ENCODE measurements at regions not wholly inside any gene's neighbourhood (a gene's known extent, or its start where the extent isn't known, plus 50 kb on each side); places are given as distances from the start of the nearest gene placed in this dataset.

- Histone ChIP-seq H3K4me2 (ENCODE audit: control insufficient read depth, extremely low read depth, insufficient read depth, low read depth, low read length) (no peak overlapping the region), H3K79me2 (ENCODE audit: control insufficient read depth, insufficient read depth, low read length) (no peaks in the 10 kb centered on the region), H3K27me3 (ENCODE audit: control insufficient read depth, extremely low read depth, insufficient read depth, low read length) (peaks cover 17% of the 10 kb centered on the region), H3K9me3 (ENCODE audit: control insufficient read depth, low read depth, low read length) (no peaks in the 10 kb centered on the region), H3K4me3 (ENCODE audit: control insufficient read depth in 2 of 3, extremely low read depth in 1 of 3, insufficient read depth in 2 of 3, low read depth in 1 of 3, low read length in 3 of 3) (no peak overlapping the region), H3K36me3 (ENCODE audit: control insufficient read depth in 2 of 2, extremely low read depth in 1 of 2, insufficient read depth in 2 of 2, low read length in 2 of 2) (no peaks in the 10 kb centered on the region), H3K27ac (ENCODE audit: control insufficient read depth, insufficient read depth, low read length) (no peak overlapping the region), H2AFZ (ENCODE audit: control insufficient read depth, low read length) (no peak overlapping the region), H3K9me1 (ENCODE audit: control insufficient read depth, extremely low read depth, insufficient read depth, low read length) (no peaks in the 10 kb centered on the region), H3K4me1 (ENCODE audit: control insufficient read depth, extremely low read depth, insufficient read depth, low read length) (peaks cover 3% of the 10 kb centered on the region), H3K9ac (ENCODE audit: control insufficient read depth, extremely low read depth, insufficient read depth, low read length) (no peak overlapping the region), H4K20me1 (ENCODE audit: control insufficient read depth, extremely low read depth, insufficient read depth, low read length) (no peaks in the 10 kb centered on the region)
- DNase-seq (ENCODE audit: low read depth, low spot score) = no peak
- FAIRE-seq = no peak
- TF ChIP-seq EZH2 (IDR thresholded peaks at IDR 0.05; ENCODE audit: low read length) = no peak
- TF ChIP-seq, protein P1, sequence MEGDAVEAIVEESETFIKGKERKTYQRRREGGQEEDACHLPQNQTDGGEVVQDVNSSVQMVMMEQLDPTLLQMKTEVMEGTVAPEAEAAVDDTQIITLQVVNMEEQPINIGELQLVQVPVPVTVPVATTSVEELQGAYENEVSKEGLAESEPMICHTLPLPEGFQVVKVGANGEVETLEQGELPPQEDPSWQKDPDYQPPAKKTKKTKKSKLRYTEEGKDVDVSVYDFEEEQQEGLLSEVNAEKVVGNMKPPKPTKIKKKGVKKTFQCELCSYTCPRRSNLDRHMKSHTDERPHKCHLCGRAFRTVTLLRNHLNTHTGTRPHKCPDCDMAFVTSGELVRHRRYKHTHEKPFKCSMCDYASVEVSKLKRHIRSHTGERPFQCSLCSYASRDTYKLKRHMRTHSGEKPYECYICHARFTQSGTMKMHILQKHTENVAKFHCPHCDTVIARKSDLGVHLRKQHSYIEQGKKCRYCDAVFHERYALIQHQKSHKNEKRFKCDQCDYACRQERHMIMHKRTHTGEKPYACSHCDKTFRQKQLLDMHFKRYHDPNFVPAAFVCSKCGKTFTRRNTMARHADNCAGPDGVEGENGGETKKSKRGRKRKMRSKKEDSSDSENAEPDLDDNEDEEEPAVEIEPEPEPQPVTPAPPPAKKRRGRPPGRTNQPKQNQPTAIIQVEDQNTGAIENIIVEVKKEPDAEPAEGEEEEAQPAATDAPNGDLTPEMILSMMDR (optimal IDR thresholded peaks at IDR 0.05 in 1 of 3, IDR thresholded peaks at IDR 0.05 in 1 of 3, conservative IDR thresholded peaks at IDR 0.05 in 1 of 3; ENCODE audit: extremely low read depth in 1 of 3, insufficient read depth in 2 of 3, low read length in 3 of 3) = no peak
- dilution Hi-C loops (cut with MboI; ENCODE audit: extremely low pct_ligation_motif_present, low sequenced_read_pairs) = no loop called here
Observed at GRCh38 chr22:45102896-45103420, 60.8 kb upstream of the NUP50 start.

DNA sequence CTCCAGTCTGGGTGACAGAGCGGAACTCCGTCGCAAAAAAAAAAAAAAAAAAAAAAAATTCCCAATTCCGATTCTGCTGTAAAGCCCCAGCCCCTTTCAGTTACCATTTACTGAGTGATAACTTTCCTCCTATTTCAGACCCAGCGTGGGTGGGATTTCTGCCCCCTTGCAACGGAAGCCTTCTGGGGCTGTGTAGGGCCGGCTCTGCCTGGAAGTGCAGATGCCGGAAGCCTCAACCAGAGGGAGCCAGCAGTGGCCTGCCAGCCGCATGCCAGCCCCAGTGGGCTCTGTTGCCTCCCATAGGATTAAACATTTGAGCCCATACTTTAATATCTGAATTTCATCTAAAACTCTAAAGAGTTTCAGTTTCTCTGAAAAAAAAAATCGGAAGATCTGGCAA, 60.0 kb upstream of the NUP50 start:
- Histone ChIP-seq H4K20me1 (ENCODE audit: control insufficient read depth, extremely low read depth, insufficient read depth, low read length) (no peaks in the 10 kb centered on the region), H3K4me2 (ENCODE audit: control insufficient read depth, extremely low read depth, insufficient read depth, low read depth, low read length) (no peak overlapping the region), H3K9me3 (ENCODE audit: control insufficient read depth, low read depth, low read length) (no peaks in the 10 kb centered on the region), H3K27me3 (ENCODE audit: control insufficient read depth, extremely low read depth, insufficient read depth, low read length) (peaks cover 17% of the 10 kb centered on the region), H3K9ac (ENCODE audit: control insufficient read depth, extremely low read depth, insufficient read depth, low read length) (no peak overlapping the region), H2AFZ (ENCODE audit: control insufficient read depth, low read length) (no peak overlapping the region), H3K9me1 (ENCODE audit: control insufficient read depth, extremely low read depth, insufficient read depth, low read length) (no peaks in the 10 kb centered on the region), H3K4me3 (ENCODE audit: control insufficient read depth in 2 of 3, extremely low read depth in 1 of 3, insufficient read depth in 2 of 3, low read depth in 1 of 3, low read length in 3 of 3) (no peak overlapping the region), H3K4me1 (ENCODE audit: control insufficient read depth, extremely low read depth, insufficient read depth, low read length) (peaks cover 3% of the 10 kb centered on the region), H3K36me3 (ENCODE audit: control insufficient read depth in 2 of 2, extremely low read depth in 1 of 2, insufficient read depth in 2 of 2, low read length in 2 of 2) (no peaks in the 10 kb centered on the region), H3K79me2 (ENCODE audit: control insufficient read depth, insufficient read depth, low read length) (no peaks in the 10 kb centered on the region), H3K27ac (ENCODE audit: control insufficient read depth, insufficient read depth, low read length) (no peak overlapping the region)
- no peak for FAIRE-seq
- no peak for TF ChIP-seq EZH2 (IDR thresholded peaks at IDR 0.05; ENCODE audit: low read length)
- TF ChIP-seq, protein P1 (optimal IDR thresholded peaks at IDR 0.05 in 1 of 3, IDR thresholded peaks at IDR 0.05 in 1 of 3, conservative IDR thresholded peaks at IDR 0.05 in 1 of 3; ENCODE audit: extremely low read depth in 1 of 3, insufficient read depth in 2 of 3, low read length in 3 of 3) = no peak
- DNase-seq (ENCODE audit: low read depth, low spot score) = no peak
- dilution Hi-C loops (cut with MboI; ENCODE audit: extremely low pct_ligation_motif_present, low sequenced_read_pairs) = no loop called here

All from keratinocyte (primary cell).